GM19043 (cell line): ENCODE measurements at regions not wholly inside any gene's neighbourhood (a gene's known extent, or its start where the extent isn't known, plus 50 kb on each side); places are given as distances from the start of the nearest gene placed in this dataset.

Experiments used
- ATAC-seq: cut with Tn5 transposase; IDR thresholded peaks from one replicate; pipeline ENCODE4 v1.9.1; 2021; ENCODE audit warnings: low read depth; ENCODE audit not compliant: unreplicated experiment

DNA sequence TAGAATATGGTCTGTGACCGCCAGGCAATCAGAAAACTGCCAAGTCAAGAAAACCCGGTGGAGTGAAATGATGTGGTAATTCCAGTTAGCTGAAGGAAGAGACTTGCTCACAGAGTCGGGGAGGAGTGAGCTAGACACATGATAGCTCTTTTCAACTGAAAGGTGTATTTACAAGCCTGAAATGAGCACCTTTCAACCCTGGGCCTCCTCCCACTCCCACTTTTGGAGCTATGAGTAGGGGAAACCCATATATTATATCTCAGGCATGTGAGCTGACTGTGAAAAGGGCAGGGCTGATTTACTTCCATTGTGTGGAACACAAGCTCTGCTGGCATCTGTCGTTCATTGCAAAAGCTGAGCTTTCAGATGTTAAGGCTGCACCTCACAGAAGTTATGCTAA, 960.2 kb downstream of the TUSC7 start:
- ATAC-seq, result no peak

DNA sequence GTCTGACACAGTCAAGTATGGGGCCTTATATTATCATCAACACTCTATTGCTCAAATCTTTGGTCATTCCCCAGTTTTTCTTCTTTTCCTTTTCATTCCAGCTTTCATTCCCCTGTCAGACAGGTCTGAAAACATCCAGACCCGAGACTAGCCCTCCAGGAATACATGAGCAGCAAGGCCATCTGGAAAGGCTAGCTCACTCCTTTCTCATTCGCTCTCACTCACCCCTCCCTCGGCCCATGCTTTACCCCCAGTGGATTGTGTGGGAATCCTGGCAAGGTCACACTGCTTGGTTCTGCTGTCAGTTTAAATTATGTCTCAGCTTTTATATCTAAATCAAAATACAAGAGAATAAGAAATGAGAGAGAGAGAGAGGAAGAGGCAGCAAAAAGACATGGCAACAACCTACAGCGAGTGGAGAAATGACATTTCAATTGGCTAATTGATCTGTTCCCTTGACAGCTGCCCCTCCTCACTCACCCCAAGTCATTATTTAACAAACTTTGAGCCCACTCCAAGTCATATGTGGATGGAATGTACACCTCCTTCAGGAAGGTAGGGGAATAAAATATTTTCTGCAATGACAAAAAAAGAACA, 962.2 kb downstream of the TUSC7 start:
- ATAC-seq, result no peak

DNA sequence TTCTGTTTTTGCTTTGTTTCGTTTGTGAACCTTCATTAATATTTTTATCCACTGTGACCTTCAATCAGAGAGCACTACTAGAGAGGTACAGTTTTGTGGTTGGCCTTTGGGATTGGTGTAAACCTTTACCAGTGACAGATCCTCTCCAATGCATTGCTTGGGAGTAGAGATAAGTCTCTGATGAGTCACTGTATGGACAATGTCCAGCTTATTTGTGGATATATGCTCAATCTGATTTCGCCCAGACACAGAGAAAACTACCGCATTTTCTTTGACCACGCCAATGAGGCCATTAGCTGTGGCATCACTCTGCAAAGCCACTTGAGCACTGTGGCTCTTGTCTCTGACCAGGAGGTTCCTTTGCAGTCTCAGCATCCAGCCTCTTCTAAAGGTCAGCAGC, 964.7 kb downstream of the TUSC7 start:
- no peak for ATAC-seq

DNA sequence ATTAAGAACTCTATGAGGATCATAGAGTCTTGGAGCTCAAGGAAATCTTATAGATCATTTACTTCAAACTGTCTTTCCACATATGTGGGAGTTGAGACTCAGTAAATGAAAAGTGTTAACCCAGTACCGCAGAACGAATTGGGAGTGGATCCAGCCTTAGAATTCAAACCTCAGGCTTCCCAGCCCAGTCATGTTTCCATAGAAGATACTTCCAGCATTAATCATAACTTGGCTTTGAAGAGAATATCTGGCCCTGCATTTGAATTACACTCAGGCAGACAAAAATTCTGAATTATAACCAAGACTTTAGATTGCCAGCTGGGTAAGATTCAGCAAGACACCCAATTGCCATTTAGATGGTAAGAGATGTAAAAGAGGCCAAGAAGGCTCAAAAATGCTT, 972.0 kb downstream of the TUSC7 start:
- no peak for ATAC-seq

DNA sequence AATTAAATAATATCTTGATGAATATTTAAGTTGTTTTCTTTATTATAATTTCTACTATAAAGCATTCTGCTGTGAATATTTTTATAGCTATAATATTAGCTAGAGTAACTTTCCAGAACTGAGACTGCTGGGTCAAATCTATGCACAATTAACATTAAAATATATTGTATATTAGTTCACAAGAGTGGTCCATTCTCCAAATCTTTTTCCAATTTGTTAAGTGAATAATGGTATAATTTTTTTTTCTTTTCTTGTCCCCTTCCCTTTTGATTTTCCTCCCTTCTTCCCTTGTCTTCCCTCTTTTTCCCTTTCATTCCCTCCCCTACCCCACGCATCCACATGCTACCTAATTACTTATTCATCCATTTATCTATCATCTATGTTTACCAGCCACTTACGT, 977.5 kb downstream of the TUSC7 start:
- ATAC-seq, result no peak

DNA sequence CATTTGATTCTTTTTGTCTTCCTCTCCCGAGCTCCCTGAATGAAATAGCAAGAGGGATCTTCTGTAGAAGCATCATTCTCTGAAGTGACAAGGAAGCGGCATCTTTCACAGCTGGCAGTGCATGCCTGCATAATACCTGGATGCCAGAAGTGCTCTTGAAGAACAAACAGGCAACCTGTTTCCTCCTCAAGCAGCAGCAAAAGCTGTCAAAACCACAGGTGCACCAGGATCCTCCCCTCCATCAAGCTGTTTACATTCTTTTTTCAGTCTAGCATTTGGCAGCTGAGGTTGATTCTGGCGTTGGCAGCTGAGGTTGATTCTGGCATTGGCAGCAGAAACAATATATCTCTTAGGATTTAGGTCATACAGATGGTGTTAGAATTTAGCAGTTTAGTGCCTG, 979.0 kb downstream of the TUSC7 start:
- no peak for ATAC-seq

DNA sequence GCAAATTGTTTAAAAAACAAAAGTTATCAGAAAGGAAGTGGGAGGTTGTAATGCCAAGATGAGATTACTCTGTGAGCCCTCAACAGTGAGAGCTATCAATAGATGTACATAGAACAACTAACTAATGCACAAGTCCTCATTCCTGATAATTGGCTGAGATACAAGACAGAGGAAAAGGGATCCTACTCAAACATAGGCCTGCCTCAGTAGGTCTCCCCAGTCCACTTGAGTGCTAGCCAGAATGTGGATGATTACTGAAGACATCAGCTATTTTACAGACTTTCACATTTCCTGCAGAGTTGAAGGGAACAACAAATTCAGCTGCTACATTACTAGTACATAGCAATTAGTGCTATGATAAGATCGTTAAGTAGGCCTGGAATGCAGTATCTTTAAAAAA, 981.9 kb downstream of the TUSC7 start:
- ATAC-seq, result no peak

DNA sequence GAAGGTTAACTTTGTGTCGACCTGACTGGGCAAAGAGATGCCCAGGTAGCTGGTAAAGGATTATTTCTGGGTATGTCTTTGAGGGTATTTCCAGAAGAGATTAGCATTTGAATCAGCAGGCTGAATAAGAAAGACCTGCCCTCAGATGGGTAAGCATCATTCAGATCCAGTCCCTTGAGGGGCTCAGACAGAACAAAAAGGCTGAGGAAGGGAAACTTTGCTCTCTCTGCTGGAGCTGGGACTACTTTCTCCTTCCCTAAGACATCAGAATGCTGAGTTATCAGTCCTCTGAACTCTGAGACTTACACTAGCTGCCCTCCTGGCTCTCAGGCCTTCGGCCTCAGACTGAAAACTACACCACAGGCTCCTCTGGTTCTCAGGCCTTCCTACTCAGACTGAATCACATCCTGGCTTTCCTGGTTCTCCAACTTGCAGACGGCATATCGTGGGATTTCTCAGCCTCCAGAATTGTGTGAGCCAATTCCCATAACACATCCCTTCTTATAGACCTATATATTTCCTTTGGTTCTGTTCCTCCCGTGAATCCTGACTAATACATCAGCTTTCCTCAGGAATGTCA, 982.9 kb downstream of the TUSC7 start:
- ATAC-seq, result no peak

DNA sequence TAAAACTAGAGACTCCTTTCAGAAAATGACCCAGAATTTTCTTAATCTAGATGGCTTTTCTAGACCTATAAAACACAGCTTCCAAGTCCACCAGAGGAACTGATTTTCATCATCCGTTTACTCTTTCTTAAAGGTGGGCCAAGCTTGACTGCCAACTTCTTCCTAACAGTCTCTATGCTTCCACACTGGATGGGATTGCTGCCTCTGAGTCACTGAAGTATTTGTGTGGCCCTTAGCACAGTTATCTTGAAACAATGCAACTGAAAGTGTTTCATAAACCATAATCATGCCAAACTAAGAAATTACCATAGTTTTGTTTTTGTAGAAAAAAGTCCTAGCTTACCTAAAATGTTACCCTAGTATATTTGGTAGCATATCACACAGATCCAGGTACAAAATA, 985.7 kb downstream of the TUSC7 start:
- no peak for ATAC-seq

DNA sequence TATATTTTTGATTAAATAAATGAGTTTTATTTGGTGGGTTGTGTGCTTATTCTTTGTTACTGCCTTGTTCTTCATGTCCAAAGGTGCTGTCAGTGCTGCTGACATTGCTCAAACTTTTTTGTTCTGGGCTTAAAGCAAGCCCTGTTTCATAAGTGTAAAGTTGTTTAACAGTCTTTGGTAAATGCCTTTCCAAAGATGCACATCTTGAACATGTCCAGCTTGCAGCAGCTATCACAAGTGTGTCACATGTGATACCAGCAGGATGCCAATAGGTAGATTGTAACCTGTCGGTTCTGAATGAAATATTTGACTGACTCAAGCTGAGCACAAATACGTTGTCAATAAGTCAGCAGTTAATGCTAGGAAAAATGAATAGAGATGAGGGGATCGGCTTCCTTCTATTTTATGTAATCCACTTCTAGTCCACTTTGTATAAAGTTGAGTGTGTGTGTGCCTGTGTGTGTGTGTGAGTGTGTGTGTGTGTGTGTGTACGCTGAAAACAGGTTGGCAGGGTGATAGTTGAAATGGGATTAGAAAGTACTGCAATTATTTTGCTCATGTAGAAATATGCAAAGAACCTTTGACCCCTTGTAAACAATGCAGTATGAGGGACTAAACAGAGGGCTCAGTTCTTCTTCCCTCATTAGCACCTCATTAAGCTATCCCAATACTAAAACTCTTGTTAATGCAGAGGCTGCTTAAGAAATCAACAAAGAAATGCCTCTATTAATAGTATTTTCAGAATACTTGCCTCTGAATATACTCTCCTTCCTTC, 986.5 kb downstream of the TUSC7 start:
- no peak for ATAC-seq

DNA sequence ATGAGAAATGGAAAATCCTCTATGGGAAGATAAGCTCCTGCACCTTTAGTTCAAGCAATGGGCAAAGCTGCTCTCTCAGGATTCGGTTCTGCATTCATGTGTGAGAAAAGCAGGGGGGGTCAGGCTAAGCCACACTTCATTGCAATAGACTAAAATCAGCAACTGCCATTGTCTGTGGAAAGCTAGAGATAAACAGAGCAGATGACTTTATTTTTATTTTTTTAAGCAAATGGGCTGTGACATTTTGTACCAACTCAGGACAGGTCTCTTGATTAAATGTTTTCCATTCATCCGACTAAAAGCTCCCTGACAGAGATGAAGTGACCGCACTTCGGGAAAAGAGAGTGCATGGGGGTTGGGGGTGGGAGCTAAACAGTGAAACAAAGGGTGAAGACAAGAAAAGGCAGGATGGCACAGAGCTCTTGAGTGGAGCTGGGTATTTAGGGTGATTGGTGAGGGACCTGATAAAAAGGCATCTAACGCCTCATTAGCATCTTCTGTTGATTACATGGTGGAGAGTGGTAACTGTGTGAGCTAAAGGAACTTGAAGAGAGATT, 987.4 kb downstream of the TUSC7 start:
- ATAC-seq, result no peak

DNA sequence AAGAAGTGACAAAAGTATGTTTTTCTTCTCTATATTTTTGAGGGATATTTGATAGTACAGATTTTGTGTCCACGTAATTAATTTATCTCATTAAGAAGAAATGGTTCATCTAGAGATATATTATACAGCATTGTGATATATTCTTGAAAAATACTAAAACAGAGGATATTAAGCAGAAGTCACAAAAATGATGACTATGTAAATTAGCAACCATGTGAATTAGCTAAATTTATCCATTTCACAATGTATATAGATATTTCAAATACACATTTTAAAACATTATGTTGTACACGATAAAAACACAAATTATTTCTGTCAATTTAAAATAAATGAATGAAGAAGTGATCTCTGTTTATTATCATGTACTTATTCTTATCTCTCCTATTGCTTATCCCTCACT, 989.5 kb downstream of the TUSC7 start:
- ATAC-seq, result no peak

DNA sequence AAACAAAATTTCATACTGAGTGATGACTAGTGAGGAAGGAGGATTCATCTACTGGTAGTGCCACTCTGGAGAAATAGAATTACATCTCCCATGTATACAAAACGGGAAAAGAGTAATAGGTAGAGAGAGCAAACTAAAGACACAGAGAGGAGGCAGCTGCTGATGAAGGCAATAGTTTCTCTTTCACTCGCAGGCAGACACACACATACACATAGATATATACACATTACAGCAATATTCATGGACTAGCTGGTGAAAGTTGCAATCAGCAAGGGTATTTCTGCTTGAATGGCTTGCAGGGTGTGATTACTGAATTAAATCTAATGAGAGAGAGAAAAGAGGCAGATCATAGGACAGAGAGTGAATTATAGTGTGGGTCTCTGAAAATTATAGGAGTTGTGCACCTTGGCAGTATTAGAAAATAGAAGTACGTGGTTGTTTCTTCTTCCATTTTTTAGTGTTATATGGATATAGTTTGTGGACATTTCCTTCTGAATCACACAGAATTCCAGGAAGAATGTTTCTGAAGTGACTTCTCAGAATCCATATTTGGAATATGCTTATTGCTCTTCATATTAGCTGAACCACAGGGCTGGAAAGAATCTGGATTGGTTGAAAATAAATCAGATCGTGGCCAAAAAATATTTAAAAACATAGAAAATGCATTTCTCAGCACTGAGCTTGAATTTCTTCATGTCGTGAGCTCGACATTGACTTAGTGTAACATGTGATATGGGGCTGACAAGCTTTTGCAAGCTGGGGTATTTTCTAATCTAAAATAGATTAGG, 991.2 kb downstream of the TUSC7 start:
- no peak for ATAC-seq

DNA sequence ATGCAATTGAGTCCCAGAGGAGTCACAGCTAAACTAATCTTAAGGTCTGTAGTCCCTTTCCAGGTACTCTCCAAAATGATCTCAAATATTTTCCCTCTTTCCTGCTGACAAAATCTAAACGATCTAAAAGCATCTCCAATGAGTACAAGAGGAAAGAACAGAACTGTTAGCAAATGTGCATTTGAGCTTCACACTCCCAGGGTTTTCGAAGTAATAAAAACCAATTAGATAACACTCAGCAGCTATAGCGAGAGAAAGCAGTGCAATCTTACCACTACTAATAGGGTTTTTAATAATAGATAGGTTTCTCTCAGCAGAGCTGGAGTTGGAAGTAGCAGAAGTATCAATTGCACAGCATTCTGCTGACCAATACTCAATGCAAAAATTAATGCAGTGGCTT, 995.4 kb downstream of the TUSC7 start:
- ATAC-seq, result no peak

DNA sequence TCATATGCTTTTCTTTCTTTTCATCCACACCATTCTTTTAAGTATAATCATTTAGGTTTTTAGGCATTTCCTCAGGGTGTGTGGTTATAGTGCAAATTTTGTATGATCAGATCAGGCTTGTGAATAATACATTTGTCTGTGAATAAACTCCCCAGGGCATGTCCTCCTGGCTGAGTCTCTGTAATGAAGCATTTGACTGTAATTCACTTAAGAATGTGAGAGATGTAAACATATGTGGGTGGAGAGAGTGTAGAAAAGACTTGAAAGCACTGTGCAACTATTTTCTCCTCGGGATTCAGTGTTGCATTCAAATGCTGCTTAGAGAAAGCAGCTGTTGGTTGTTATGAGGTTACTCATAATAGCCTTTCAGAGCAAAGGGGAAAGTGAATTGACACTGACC, 996.5 kb downstream of the TUSC7 start:
- no peak for ATAC-seq

DNA sequence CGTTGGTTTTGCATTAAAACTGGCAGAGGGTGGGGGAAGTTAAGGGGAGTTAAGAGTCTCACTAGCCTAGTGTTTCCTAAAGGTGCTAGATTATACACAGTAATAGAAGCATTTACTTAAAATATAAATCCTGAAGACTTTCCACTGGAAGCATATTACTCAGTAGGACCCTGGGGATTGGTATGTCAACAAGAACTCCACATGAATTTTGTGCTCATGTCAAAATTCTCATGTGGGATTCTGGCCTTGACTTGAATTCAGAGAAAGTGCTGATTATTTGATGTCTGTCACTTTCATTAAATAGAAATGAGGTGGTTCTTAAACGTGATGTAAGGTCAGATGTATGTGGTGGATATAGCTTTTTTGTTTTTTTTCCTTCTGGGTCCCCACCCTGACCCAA, 997.2 kb downstream of the TUSC7 start:
- no peak for ATAC-seq

DNA sequence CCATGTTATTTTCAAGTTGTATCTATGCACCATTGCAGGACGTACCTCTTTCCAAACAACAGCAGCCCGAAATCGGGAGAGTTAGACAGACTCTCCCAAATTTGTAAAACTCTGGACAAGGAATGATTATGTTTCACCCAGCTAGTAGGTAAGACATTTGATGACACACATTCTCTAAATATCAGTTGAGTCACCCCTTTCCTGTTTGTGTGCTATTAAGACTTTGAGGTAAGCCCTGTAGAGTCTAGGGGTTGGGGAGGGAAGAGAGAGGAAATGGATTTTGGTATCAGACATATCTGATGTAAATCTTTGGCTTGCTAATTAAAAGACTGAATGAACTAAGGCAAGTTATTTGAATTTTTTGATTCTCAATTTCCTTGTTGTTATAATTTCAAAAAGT, 999.0 kb downstream of the TUSC7 start:
- ATAC-seq, result no peak

DNA sequence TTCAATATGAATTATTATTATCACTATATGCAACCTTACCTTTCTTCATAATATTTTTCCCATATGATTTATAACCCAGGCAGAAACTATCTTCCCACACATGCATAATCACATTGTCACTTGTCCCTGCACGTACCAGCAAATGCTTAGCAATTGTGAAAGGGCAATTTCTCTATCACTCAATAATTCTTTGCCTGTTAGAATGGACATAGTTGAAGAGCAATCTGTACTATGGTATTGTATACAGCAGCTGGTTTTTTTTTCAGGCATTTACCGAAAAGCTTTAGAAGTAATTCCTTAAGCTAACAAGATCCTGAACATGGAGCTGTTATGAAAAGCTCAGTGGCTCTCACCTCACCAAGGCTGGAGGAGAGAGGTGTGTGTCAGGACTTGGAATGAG, 999.5 kb downstream of the TUSC7 start:
- ATAC-seq, result no peak

DNA sequence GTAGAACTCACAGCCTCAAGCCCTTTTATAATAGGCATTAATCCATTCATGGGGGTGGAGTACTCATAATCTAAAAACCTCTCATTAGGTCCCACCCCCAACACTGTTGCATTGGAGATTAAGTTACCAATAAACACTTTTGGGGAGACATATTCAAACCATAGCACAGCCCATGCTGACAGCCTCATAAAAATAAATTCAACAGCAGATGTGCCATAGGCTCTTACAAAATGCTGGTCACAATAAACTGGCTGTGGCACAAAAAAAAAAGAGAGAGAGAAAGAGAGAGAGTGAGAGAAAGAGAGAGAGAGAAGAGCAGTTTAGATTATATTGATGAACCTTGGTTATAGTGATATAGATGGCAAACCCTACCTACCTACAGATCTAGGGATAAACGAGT, 1000.9 kb downstream of the TUSC7 start:
- no peak for ATAC-seq

DNA sequence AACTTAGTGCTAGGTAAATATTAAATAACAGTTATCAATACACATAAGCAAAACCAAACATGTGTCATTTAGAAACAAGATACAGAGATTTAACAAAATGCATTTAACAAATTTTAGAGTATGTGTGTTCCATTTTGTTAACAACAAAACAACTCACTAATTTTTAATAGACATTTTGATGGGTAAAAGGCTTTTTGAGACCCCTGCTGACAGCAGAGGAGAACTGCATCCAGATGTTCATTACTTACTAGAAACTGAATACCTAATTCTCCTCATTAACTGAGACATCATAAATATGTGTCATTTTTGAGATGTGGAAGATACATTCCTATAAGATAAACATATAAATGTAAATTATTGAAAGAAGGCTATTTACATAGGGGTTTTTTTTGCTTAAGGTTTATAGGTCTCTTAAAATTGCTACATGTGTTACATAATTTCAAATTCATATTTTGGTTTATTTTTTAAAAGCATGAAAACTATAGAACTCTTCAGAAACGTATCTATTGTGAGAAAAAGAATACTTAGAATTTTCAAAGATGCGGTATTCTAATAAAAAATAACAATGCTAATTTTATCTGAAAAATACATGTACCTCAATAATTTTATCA, 1009.8 kb downstream of the TUSC7 start:
- ATAC-seq, result no peak

DNA sequence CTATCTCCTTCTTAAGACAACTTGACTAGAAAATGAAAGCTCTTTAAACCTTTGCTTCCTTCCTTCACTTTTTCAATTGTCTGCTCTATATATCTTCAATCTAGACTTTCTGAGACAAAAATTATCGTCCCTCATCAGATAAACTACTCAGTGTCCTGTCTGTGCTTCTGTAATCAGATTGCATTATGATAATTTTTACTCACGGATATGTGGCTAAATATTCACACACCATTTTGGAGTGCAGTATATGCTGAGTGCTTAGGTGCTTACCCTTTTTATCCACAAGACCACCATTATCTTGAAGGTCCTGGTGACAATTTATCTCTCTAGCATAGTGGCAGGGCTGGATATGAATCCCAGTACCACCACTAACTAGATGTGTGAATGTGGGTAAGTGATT, 1012.3 kb downstream of the TUSC7 start:
- ATAC-seq, result no peak
